Esophagus squamous epithelium (tissue), 4 donors: ENCODE measurements at regions not wholly inside any gene's neighbourhood (a gene's known extent, or its start where the extent isn't known, plus 50 kb on each side); places are given as distances from the start of the nearest gene placed in this dataset.

Source experiments
- POLR2A ChIP-seq, 4 donors: fragments of 450-650 bp; IDR thresholded peaks; one replicate each; pipeline ENCODE4 v1.6.1; 2017; ENCODE audit warnings: antibody characterized with exemption in 4 of 4, mild to moderate bottlenecking in 4 of 4, moderate library complexity in 3 of 4
- TF ChIP-seq, protein P1 (sequence below), 6 experiments: fragments of 450-650 bp in 4 of 6; fragments of 200-600 bp in 2 of 6; sonication (generic) in 2 of 6; IDR thresholded peaks; one replicate each; pipeline ENCODE4 v1.5.1; 2016 to 2019; ENCODE audit warnings: antibody characterized with exemption in 6 of 6, mild to moderate bottlenecking in 4 of 6, moderate library complexity in 4 of 6

DNA sequence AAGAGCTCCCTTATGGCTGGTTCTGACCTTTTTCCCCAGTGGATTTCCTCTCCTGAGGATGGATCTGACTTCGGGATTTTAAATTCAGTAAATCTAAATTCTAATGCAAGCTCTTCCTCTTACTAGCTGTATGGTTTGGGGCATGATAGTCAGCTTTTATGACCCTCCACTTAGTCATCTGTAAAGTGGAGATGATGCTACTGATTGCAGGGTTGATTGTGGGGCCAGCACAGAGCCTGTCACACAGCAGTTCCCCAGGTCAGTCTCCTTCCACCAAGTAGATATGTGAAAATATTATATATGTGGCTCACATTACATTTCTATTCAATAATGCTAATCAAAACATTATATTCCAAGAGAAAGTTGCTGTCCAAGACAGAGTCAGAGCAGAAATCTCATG, 141.3 kb upstream of the UBE2E1 start:
- TF ChIP-seq, protein P1, sequence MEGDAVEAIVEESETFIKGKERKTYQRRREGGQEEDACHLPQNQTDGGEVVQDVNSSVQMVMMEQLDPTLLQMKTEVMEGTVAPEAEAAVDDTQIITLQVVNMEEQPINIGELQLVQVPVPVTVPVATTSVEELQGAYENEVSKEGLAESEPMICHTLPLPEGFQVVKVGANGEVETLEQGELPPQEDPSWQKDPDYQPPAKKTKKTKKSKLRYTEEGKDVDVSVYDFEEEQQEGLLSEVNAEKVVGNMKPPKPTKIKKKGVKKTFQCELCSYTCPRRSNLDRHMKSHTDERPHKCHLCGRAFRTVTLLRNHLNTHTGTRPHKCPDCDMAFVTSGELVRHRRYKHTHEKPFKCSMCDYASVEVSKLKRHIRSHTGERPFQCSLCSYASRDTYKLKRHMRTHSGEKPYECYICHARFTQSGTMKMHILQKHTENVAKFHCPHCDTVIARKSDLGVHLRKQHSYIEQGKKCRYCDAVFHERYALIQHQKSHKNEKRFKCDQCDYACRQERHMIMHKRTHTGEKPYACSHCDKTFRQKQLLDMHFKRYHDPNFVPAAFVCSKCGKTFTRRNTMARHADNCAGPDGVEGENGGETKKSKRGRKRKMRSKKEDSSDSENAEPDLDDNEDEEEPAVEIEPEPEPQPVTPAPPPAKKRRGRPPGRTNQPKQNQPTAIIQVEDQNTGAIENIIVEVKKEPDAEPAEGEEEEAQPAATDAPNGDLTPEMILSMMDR (IDR thresholded peaks at IDR 0.05): no peak
- no peak for TF ChIP-seq POLR2A (IDR thresholded peaks at IDR 0.05)
